ENCODE measurements at regions not wholly inside any gene's neighbourhood (a gene's known extent, or its start where the extent isn't known, plus 50 kb on each side); places are given as distances from the start of the nearest gene placed in this dataset.
"Not testable (repeated sequence)": the region's sequence is repeated elsewhere in the genome, so short reads cannot be mapped to it uniquely, and the experiment has no call there.

GRCh38 chr18:5707586-5707985 is 163.8 kb upstream of the EPB41L3 start:
- Histone ChIP-seq H4K20me1 (no peaks in the 10 kb centered on the region), H3K4me2 (no peak overlapping the region), H3K9me3 (replicated peaks in 1 of 11) (no peaks in the 10 kb centered on the region), H3K4me3 (no peak overlapping the region), H3K4me1 (peaks cover 5 to 37% (median 15%) of the 10 kb centered on the region in 10 experiments; a peak in 17 of 20 replicates), H3K27me3 (peaks cover 0 to 30% (median 0%) of the 10 kb centered on the region in 11 experiments; a peak in 4 of 22 replicates), H3K27ac (no peak overlapping the region), H3K9ac (no peak overlapping the region), H3K36me3 (no peaks in the 10 kb centered on the region)
- TF ChIP-seq Cebpa-rat (IDR thresholded peaks at IDR 0.05), result no peak

- H3K27me3 ChIP-seq, result peaks cover 0 to 30% (median 0%) of the 10 kb centered on the region in 11 experiments; a peak in 4 of 22 replicates
- no peak overlapping the region for H3K4me3 ChIP-seq
- no peak for TF ChIP-seq Cebpa-rat (IDR thresholded peaks at IDR 0.05)
- H3K27ac ChIP-seq, result no peak overlapping the region
- H3K4me1 ChIP-seq, result peaks cover 5 to 22% (median 13%) of the 10 kb centered on the region in 10 experiments; a peak in 17 of 20 replicates
- no peaks in the 10 kb centered on the region for H3K9me3 ChIP-seq (replicated peaks in 1 of 11)
- H3K9ac ChIP-seq, result no peak overlapping the region
- H4K20me1 ChIP-seq, result no peaks in the 10 kb centered on the region
- H3K4me2 ChIP-seq, result no peak overlapping the region
- H3K36me3 ChIP-seq, result no peaks in the 10 kb centered on the region
These were observed 161.6 kb upstream of the EPB41L3 start for GRCh38 chr18:5705393-5705792.

GRCh38 chr18:5704847-5705246 is 161.1 kb upstream of the EPB41L3 start:
- no peak overlapping the region for H3K27ac ChIP-seq
- H3K9me3 ChIP-seq (replicated peaks in 1 of 11), result no peaks in the 10 kb centered on the region
- H3K4me2 ChIP-seq, result no peak overlapping the region
- peaks cover 0 to 30% (median 0%) of the 10 kb centered on the region in 11 experiments; a peak in 4 of 22 replicates for H3K27me3 ChIP-seq
- H3K4me3 ChIP-seq, result no peak overlapping the region
- peaks cover 2 to 17% (median 8%) of the 10 kb centered on the region in 10 experiments; a peak in 17 of 20 replicates for H3K4me1 ChIP-seq
- no peak overlapping the region for H3K9ac ChIP-seq
- no peak for TF ChIP-seq Cebpa-rat (IDR thresholded peaks at IDR 0.05)
- H4K20me1 ChIP-seq, result no peaks in the 10 kb centered on the region
- no peaks in the 10 kb centered on the region for H3K36me3 ChIP-seq

GRCh38 chr18:5702016-5702415 is 158.2 kb upstream of the EPB41L3 start:
- H3K4me1 ChIP-seq; H4K20me1 ChIP-seq; H3K9ac ChIP-seq; H3K4me2 ChIP-seq; H3K9me3 ChIP-seq (replicated peaks in 1 of 11); H3K27ac ChIP-seq; H3K36me3 ChIP-seq; H3K4me3 ChIP-seq: not testable (repeated sequence)
- peaks cover 0 to 15% (median 0%) of the 10 kb centered on the region in 11 experiments; a peak in 3 of 22 replicates for H3K27me3 ChIP-seq

- H3K36me3 ChIP-seq, result no peaks in the 10 kb centered on the region
- no peak overlapping the region for H3K4me3 ChIP-seq
- H3K4me2 ChIP-seq, result peak overlapping the region in 9 of 11 experiments; percentile 24 to 63 (median 50); a peak in 12 of 22 replicates
- TF ChIP-seq Cebpa-rat (IDR thresholded peaks at IDR 0.05), result no peak
- H3K9ac ChIP-seq, result no peak overlapping the region
- peaks cover 5 to 16% (median 9%) of the 10 kb centered on the region in 10 experiments; a peak in 17 of 20 replicates for H3K4me1 ChIP-seq
- H3K27ac ChIP-seq, result no peak overlapping the region
- H4K20me1 ChIP-seq, result no peaks in the 10 kb centered on the region
- no peaks in the 10 kb centered on the region for H3K27me3 ChIP-seq
- peaks cover 0 to 25% (median 10%) of the 10 kb centered on the region in 11 experiments; a peak in 11 of 22 replicates for H3K9me3 ChIP-seq (replicated peaks in 1 of 11)
These were observed 150.0 kb upstream of the EPB41L3 start for GRCh38 chr18:5693699-5694294.

- Histone ChIP-seq H3K9ac (no peak overlapping the region), H3K27ac (no peak overlapping the region), H3K4me3 (no peak overlapping the region), H3K27me3 (no peaks in the 10 kb centered on the region), H3K36me3 (no peaks in the 10 kb centered on the region), H4K20me1 (no peaks in the 10 kb centered on the region), H3K4me1 (no peaks in the 10 kb centered on the region), H3K9me3 (replicated peaks in 1 of 11) (peaks cover 0 to 7% (median 0%) of the 10 kb centered on the region in 11 experiments; a peak in 1 of 22 replicates), H3K4me2 (no peak overlapping the region)
- no peak for TF ChIP-seq Cebpa-rat (IDR thresholded peaks at IDR 0.05)
These were observed 135.1 kb upstream of the EPB41L3 start for GRCh38 chr18:5678779-5679406.

GRCh38 chr18:5678278-5678677 is 134.5 kb upstream of the EPB41L3 start:
- H3K36me3 ChIP-seq, result no peaks in the 10 kb centered on the region
- no peaks in the 10 kb centered on the region for H3K4me1 ChIP-seq
- no peak overlapping the region for H3K4me3 ChIP-seq
- no peaks in the 10 kb centered on the region for H4K20me1 ChIP-seq
- no peak for TF ChIP-seq Cebpa-rat (IDR thresholded peaks at IDR 0.05)
- H3K9me3 ChIP-seq (replicated peaks in 1 of 11), result peaks cover 0 to 7% (median 0%) of the 10 kb centered on the region in 11 experiments; a peak in 1 of 22 replicates
- H3K4me2 ChIP-seq, result no peak overlapping the region
- H3K27ac ChIP-seq, result no peak overlapping the region
- no peaks in the 10 kb centered on the region for H3K27me3 ChIP-seq
- H3K9ac ChIP-seq, result no peak overlapping the region

- no peak overlapping the region for H3K4me2 ChIP-seq
- no peak overlapping the region for H3K27ac ChIP-seq
- no peaks in the 10 kb centered on the region for H3K9me3 ChIP-seq (replicated peaks in 1 of 11)
- no peak for TF ChIP-seq Cebpa-rat (IDR thresholded peaks at IDR 0.05)
- H3K27me3 ChIP-seq, result no peaks in the 10 kb centered on the region
- H3K36me3 ChIP-seq, result no peaks in the 10 kb centered on the region
- H4K20me1 ChIP-seq, result no peaks in the 10 kb centered on the region
- no peak overlapping the region for H3K4me3 ChIP-seq
- H3K9ac ChIP-seq, result no peak overlapping the region
- peaks cover 0 to 10% (median 7%) of the 10 kb centered on the region in 10 experiments; a peak in 18 of 20 replicates for H3K4me1 ChIP-seq
These were observed 129.8 kb upstream of the EPB41L3 start for GRCh38 chr18:5673616-5674015.

GRCh38 chr18:5669585-5669984 is 125.8 kb upstream of the EPB41L3 start:
- Histone ChIP-seq H3K4me1 (peaks cover 0 to 12% (median 9%) of the 10 kb centered on the region in 10 experiments; a peak in 18 of 20 replicates), H3K4me3 (no peak overlapping the region), H3K36me3 (no peaks in the 10 kb centered on the region), H4K20me1 (no peaks in the 10 kb centered on the region), H3K27me3 (no peaks in the 10 kb centered on the region), H3K9ac (no peak overlapping the region), H3K4me2 (peak overlapping the region in 4 of 11 experiments; percentile 28 to 59 (median 50); a peak in 4 of 22 replicates), H3K27ac (no peak overlapping the region), H3K9me3 (replicated peaks in 1 of 11) (0 out of 22 replicates have a peak, but pooled peaks cover 0 to 5% (median 0%) of the 10 kb centered on the region in 11 experiments)
- no peak for TF ChIP-seq Cebpa-rat (IDR thresholded peaks at IDR 0.05)
